ENCODE measurements at regions not wholly inside any gene's neighbourhood (a gene's known extent, or its start where the extent isn't known, plus 50 kb on each side); places are given as distances from the start of the nearest gene placed in this dataset.

GRCh38 chr3:124602980-124603627 lies 127.1 kb upstream of the UMPS start:
- no peak overlapping the region for H3K27ac ChIP-seq
- TF ChIP-seq CTCF (conservative IDR thresholded peaks at IDR 0.05) = no peak
- TF ChIP-seq ZFX (IDR thresholded peaks at IDR 0.05) = no peak

- H3K27ac ChIP-seq = no peak overlapping the region
- TF ChIP-seq CTCF (conservative IDR thresholded peaks at IDR 0.05) (no peak), ZFX (IDR thresholded peaks at IDR 0.05) (no peak)
Measured at GRCh38 chr3:124605781-124606579, 124.3 kb upstream of the UMPS start.

GRCh38 chr3:124607163-124607562 lies 123.1 kb upstream of the UMPS start:
- no peak for TF ChIP-seq CTCF (conservative IDR thresholded peaks at IDR 0.05)
- TF ChIP-seq ZFX (IDR thresholded peaks at IDR 0.05) = no peak
- no peak overlapping the region for H3K27ac ChIP-seq

GRCh38 chr3:124609402-124609801 lies 120.8 kb upstream of the UMPS start:
- TF ChIP-seq CTCF (conservative IDR thresholded peaks at IDR 0.05) = no peak
- TF ChIP-seq ZFX (IDR thresholded peaks at IDR 0.05) = no peak
- no peak overlapping the region for H3K27ac ChIP-seq

GRCh38 chr3:124610130-124610529 lies 120.1 kb upstream of the UMPS start:
- no peak overlapping the region for H3K27ac ChIP-seq
- TF ChIP-seq CTCF (conservative IDR thresholded peaks at IDR 0.05) (no peak), ZFX (IDR thresholded peaks at IDR 0.05) (no peak)

GRCh38 chr3:124611520-124611919 lies 118.7 kb upstream of the UMPS start:
- H3K27ac ChIP-seq = no peak overlapping the region
- TF ChIP-seq ZFX (IDR thresholded peaks at IDR 0.05) (no peak), CTCF (conservative IDR thresholded peaks at IDR 0.05) (no peak)

- no peak overlapping the region for H3K27ac ChIP-seq
- TF ChIP-seq ZFX (IDR thresholded peaks at IDR 0.05) (no peak), CTCF (conservative IDR thresholded peaks at IDR 0.05) (no peak)
Measured at GRCh38 chr3:124615896-124616543, 114.2 kb upstream of the UMPS start.
